Pulmonary artery endothelial cell (primary cell): ENCODE measurements at regions not wholly inside any gene's neighbourhood (a gene's known extent, or its start where the extent isn't known, plus 50 kb on each side); places are given as distances from the start of the nearest gene placed in this dataset.

Experiments used
- DNase-seq: peaks from one replicate; pipeline ENCODE4 v3.0.0-alpha.2; 2011; ENCODE audit warnings: low read depth, low spot score

DNA sequence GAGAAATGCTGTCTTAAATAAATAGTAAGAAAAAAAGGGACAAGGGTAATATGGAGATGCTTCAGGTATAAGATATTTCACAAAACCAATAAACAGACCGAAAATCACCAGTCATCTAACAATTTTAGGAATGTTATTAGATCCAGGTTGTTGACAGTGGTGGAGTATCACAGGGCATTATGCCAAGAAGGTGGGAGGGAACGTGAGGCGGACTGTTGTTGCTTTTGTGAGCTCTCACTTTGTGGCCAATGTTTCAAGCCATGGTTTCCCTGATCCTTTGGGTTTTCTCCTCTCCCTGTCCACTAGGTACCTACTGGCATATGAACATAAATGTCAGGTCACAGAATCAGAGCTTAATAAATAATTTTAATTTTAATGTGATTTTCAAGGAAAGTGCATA lies 790.3 kb upstream of the SLITRK1 start:
- no peak for DNase-seq

DNA sequence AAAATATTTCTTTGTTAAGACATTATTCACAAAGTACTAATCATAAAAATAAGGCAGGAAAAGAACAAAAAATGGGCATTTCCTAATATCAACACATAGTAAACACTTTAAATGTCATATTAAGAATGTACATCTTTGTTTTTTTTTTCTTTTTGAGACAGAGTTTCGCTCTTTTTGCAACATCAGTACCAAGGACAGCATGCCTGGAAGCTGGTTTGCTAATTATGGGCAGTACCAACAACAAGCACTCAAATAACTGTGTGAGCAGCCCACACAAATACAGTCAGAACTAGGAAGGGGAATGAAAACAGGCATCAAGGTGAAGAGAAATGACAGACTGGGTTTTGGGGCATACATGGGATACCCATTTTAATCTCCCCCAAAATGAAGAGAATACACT lies 788.0 kb upstream of the SLITRK1 start:
- DNase-seq: no peak

GRCh38 chr13:84668637-84669036 lies 786.4 kb upstream of the SLITRK1 start:
- DNase-seq: no peak

DNA sequence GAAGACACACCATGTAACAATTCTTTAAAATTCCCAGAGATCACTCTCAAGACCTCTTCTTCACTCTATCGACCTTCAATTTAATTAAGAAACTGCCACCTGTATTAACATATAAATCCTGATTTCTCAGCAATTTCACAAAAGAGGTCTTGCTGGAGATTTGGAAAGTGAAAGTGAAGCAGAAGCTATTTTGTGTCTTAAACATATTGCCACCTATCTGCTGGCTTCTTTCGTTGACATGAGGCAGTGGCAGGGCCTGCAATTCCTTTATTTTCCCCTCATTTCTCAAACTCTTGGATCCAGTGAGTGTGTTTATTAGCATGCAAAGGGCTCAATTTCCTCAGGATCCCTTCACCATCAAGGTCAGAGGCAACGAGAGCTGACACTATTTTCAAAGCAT lies 780.2 kb upstream of the SLITRK1 start:
- DNase-seq: no peak

- DNase-seq: no peak
Measured at GRCh38 chr13:84661718-84662117, 779.4 kb upstream of the SLITRK1 start.

DNA sequence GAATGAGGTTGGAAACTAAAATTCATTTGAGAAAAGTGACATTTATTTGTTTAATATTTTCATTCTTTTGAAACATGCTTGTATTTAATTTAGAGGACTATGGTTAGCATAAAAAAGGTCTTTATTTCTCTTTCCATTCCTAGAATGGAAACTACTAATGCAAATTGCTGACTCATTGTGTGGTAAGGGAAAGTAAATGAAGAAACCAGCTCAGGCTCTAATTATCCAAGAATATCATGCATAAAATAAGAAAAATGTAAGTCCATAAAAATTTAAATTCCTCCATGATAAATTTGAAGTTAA lies 777.0 kb upstream of the SLITRK1 start:
- DNase-seq: no peak

- no peak for DNase-seq
Measured at GRCh38 chr13:84658491-84659358, 776.5 kb upstream of the SLITRK1 start.

GRCh38 chr13:84655677-84656076 lies 773.4 kb upstream of the SLITRK1 start:
- no peak for DNase-seq

DNA sequence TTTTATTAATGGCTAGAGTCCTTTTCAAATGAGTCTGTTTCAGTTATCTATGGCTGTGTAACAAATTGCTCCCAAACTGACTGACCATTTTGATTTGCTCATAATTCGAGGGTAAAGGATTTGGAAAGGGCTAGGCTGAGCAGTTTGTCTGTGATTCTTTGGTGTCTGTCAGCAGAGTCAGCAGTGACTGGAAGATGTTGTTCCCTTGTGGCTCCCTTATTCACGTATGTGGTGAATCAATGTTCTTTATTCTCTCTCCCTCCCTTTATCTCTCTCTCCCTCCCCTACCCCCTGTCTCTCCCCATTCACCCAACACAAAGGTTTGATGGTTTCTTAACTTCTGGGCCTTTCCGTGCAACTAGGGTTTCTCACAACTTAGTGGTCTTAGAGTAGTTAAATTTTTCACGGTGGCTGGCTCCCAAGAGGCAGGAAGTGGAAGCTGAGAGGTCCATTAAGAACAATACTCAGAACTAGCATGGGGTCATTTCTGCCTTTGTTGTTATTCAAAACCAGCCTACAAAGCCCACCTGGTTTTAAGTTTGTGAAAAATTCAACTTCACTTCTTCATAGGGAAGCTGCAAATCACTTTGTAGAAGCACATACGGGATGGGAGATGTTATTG lies 772.5 kb upstream of the SLITRK1 start:
- no peak for DNase-seq

- no peak for DNase-seq
Measured at GRCh38 chr13:84653915-84654534, 771.8 kb upstream of the SLITRK1 start.

DNA sequence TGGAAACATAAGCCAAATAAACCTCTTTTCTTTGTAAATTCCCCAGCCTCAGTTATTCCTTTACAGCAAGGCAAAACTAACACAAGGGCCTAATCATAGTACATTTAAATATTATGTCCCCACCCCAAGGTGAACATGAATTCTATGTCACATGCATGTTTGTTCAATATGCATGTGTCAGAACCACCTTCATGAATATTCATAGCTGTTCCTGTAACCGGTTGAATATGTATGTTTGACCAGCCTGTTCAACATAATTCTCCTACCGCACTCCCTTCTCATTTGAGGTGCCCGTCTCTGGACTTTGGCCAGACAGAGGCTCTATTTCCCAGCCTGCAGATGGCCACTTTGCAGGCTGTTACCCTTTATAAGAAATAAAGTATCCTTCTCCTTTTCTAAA lies 769.4 kb upstream of the SLITRK1 start:
- DNase-seq: no peak

DNA sequence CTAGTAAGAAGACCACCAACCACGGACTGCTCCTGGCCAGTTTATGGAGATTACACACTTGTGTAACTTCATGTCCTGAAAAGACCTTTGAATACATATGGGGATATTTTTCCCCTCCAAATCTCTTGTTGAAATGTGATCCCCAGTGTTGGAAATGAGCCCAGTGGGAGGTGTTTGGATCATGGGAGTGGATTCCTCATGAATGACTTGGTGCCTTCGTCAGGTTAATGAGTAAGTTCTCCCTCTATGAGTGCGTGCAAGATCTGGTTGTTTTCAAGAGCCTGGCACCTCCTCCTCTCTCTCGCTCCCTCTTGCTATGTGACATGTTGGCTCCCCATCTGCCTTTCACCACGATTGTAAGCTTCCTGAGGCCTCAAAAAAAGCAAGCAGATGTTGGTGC lies 769.0 kb upstream of the SLITRK1 start:
- no peak for DNase-seq

DNA sequence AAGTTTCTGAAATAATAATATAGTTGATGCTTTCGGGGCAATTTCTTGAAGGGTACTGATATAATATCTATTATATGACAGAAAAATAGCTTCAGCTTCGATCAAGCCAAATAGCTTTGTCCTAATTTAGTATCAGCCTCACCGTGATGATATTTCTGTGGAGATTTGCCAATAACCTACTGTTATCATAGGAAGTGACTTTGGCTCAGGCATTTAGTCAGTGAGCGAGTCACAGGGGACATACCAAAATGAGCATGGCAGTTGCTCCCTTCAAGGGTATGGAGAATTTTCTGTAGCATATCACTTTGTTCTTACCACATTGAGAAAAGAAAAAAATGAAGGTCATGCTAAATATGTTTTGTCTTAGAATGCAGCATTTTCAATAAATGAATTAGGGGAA lies 767.6 kb upstream of the SLITRK1 start:
- no peak for DNase-seq

DNA sequence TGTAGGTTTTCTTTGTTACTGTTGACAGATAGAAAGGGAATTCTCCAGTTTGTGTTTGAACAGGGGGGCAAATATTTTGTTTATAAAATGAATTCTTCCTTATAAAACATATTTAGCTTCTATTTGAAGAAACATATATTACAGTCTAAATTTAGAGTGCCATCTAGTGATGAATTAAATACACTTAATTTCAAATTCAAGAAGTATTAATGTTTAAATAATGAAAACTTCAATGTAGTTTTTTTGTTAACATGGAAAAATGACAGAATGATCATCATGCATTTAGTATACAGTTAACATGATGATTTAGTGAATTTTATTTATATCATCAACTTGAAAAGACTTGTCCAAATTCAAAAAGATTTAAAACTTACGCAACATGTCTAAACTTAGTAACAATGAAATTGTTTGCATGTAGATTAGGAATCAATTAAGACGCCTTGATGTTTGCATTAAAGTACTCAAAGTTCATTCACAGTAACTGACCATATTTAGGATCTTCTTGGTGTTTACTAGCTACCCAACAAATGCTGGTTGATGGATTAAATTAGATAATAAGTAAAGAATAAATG lies 765.9 kb upstream of the SLITRK1 start:
- no peak for DNase-seq

GRCh38 chr13:84646957-84647356 lies 764.7 kb upstream of the SLITRK1 start:
- no peak for DNase-seq

- DNase-seq: no peak
Measured at GRCh38 chr13:84645196-84646012, 763.1 kb upstream of the SLITRK1 start.

- DNase-seq: no peak
Measured at GRCh38 chr13:84641491-84641890, 759.2 kb upstream of the SLITRK1 start.

DNA sequence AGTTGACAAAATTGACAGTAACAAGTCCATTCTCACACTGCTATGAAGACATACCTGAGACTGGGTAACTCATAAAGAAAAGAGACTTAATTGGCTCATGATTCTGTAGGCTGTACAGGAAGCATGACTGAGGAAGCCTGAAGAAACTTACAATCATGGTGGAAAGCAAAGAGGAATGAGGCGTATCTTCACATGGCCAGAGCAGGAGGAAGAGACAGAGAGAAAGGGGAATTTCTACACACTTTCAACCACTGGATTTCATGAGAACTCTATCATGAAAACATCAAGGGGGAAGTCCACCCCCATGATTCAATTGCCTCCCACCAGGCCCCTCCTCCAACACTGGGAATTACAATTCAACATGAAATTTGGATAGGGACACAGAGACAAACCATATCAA lies 758.4 kb upstream of the SLITRK1 start:
- no peak for DNase-seq

DNA sequence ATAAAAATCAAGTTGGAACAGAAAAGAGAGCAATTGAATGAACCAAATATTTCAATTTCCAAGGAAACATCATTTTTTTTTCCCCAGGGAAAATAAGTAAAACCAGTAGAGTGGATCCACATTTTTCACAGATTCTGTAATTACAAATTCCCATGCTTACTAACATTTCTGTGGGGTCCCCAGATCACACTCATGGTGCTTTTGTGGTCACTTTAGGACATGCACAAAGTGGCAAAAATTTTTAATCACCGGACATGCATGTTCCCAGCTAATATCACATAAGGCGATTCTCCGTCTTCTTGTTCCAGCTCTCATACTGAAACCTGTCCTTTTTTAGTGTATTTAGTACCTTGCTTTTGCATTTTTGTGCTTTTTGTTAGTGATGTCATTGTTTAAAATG lies 748.2 kb upstream of the SLITRK1 start:
- no peak for DNase-seq

- DNase-seq: no peak
Measured at GRCh38 chr13:84616864-84617263, 734.6 kb upstream of the SLITRK1 start.

- no peak for DNase-seq
Measured at GRCh38 chr13:84609716-84610115, 727.4 kb upstream of the SLITRK1 start.
